ENCODE measurements at regions not wholly inside any gene's neighbourhood (a gene's known extent, or its start where the extent isn't known, plus 50 kb on each side); places are given as distances from the start of the nearest gene placed in this dataset.
A peak's percentile ranks its signal among the peaks of the same experiment; 100 is the strongest.
"Not testable (repeated sequence)": the region's sequence is repeated elsewhere in the genome, so short reads cannot be mapped to it uniquely, and the experiment has no call there.

DNA sequence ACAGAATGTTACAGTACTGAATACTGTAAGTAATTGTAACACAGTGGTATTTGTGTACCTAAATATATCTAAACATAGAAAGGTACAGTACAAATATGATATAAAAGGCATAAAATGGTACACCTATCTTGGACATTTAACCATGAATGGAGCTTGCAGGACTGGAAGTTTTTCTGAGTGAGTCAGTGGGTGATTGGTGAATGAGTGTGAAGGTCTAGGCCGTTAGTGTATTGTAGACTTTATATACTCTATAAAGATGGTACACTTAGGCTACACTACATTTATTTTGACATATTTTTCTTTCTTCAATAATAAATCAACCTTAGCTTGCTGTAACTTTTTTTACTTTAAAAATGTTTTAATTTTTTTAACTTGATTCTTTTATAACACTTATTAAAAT, 422.5 kb upstream of the FSTL5 start:
- DNase-seq, result no peak

DNA sequence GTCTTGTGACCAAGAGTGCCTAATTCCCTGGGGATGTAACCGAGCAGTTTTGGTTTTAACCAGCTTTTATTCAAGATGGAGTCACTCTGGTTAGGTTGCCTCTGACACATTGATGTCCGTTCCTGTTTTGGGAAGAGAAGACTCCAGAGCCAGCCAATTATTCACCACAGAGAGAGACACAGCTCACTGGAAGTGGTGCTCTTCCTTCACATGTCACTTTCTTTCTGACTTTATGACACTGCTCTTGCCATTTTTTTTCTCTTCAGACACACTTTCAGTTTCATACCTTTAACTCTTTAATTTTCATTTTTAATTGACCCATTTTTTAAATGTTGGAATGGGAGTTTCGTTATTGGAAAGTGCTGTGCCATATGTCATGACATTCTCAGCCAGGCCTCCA, 418.4 kb upstream of the FSTL5 start:
- DNase-seq, result no peak

DNA sequence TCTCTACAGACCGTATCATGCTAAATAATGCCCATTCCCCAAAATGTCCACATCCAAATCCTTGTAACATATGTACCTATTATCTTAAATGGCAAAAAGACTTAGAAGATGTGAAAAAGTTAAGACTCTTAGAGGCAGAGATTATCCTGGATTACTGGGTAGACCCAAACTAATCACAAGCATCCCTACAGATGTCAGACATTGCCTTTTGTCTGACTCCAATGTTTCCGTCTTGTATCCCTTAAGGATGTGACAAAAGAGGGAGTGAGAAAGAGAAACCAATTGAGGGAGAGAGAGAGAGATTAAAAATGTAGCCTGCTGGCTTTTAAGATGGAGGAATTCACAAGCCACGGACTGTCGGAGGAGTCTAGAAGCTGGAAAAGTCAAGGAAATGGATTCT, 401.9 kb upstream of the FSTL5 start:
- DNase-seq, result no peak

- no peak for DNase-seq
Measured at GRCh38 chr4:162560073-162560472, 396.3 kb upstream of the FSTL5 start.

DNA sequence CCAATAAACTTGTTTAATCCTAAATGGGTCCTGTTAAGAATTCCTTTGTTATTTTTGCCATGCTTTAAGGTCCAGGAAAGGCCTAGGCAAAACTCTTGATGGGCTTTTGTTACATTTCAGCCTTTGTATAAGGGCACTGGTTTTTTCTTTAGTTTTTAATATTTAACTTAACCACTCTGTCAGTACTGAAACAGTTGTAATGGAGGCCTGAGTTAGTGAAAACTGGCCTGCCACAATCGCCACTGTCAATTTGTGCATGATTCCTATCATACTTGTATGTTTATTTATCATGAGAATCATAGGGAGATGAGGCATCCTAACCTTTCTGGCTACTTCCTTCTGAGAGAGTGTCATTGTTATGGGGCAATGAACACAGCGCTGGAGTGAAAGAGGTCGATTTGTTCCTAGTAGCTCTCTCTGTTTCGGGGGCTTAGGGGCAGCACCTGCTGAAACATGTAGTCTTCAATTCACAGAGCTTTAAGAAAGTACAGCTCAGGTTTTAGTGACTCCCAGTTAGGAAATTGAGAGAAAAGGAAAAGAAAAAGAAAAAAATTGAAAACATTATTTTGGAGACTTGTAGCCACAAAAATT, 393.8 kb upstream of the FSTL5 start:
- DNase-seq, result no peak

DNA sequence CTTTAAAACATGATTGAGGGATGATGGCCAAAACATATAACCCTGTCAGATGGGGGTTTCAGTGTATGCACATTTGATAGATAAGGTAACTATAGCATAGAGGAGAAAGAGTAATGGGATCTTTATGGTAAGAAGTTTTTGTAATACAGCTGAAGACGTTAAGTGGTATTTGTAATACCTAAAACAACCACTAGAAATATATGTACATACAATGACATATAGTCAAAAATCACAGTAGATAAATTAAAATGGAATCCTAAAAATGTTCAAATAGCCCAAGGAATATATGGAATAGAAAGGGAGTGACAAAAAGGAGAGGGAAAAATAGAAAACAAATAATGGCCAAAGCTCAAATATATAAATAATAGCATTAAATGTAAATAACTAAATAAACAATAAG, 371.3 kb upstream of the FSTL5 start:
- DNase-seq, result no peak

- DNase-seq, result no peak
Measured at GRCh38 chr4:162523171-162523570, 359.4 kb upstream of the FSTL5 start.

- DNase-seq, result no peak
Measured at GRCh38 chr4:162522724-162523123, 358.9 kb upstream of the FSTL5 start.

DNA sequence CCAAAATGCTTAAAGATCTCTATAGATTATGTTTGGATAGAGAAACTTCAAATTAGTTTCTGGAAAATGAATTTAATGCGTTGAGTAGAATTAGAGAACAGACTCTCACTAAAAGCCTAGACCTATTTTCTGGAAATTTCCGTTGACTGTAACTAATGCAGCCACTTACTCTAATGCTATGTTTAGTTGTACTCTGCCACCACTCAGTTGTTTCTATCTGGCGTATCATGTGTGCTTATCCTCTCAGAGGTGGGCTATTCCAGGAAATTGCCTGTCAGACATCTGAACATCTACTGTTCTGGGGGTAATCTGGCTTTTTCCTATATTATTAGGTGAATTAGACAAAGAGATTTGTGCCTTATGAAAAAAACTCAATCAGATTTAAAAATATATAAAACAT, 347.1 kb upstream of the FSTL5 start:
- no peak for DNase-seq

DNA sequence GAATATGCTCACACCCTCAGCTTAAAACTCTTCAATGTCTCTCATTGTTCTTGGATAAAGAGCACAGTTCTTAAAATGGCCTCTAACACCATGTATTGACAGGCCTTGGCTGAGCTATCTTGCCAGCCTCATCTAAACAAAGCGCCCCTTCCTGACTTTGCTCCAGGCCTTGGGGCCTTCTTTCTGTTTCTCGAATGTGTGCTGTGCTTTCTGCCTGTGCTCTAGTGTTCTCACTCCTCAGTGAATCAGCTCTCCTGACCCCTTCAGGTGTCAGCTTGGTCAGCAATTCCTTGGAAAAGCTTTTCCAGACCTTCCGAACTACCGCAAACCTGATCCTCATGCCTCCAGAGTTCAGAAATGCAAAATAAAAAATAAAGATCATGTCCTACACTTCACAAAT, 346.3 kb upstream of the FSTL5 start:
- DNase-seq, result no peak

GRCh38 chr4:162509333-162509732, 345.5 kb upstream of the FSTL5 start:
- no peak for DNase-seq

GRCh38 chr4:162506253-162506652, 342.5 kb upstream of the FSTL5 start:
- no peak for DNase-seq

DNA sequence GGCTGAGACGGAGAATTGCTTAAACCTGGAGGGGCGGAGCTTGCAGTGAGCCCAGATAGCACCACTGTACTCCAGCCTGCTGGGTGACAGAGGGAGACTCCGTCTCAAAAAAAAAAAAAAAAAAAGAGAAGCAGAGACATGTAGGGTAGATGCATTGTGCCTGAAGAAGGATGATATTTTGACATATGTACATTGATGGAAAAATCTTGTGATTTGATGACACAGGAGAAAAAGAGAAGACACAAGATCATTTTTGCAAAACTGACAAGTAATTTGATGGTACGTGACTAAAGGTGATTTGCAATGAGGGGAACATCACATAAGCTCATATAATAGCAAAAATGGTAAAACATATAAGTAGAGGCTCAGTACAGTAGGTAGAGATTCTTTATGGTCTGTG, 340.1 kb upstream of the FSTL5 start:
- DNase-seq, result no peak

DNA sequence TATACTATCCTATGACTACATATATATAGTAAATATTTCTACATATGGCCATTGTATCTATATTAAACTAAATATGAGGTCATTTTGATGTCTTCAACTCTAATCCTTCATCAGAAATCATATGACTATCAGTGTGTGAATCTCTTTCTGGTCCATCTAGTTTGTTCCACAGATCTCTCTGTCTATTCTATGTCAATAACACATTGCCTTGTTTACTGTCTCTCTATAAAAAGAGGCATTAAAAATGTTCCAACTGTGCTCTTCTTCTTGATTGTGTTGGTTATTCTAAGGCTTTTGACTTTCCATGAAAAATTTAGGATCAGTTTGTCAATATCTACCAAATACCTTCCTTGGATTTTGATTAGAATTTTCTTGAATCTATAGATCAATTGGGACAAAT, 338.3 kb upstream of the FSTL5 start:
- no peak for DNase-seq

DNA sequence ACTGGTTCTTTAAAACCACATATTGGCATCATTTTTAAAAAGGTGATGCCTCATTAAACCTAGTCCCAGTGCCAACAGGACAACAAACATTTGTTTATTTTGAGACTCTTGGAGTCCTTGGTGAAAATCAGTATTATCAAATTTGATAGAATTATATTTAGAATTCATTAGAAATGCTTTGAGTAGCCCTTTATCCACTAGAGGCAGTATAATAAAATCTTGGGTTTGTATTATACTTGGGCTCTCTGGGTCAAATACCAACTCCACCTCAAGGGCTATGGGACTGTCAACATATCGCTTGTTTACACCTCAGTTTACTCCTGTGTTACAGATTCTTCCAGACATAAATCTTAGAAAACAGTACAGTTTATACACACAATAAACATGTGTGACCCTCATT, 335.7 kb upstream of the FSTL5 start:
- no peak for DNase-seq

DNA sequence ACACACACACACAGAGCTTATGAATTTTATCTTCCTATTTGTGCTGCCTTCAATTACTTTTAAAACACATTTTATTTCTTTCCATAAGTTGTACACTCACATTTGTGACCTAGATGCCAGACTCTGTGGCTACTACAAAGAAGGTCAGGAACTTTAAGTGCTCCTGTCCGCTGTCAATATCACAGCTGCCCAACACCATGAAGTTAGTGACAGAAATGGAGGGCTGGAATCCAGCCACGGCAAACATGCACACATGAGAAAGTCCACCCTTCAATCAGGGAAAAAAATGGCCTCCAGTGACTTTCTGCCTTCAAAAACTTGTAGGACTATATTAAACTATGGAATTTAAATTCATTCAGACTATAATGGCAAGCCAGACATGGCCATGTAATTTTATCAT, 334.4 kb upstream of the FSTL5 start:
- no peak for DNase-seq

GRCh38 chr4:162497564-162498167, 333.9 kb upstream of the FSTL5 start:
- DNase-seq, result peak in 1 of 2 experiments; percentile 0

DNA sequence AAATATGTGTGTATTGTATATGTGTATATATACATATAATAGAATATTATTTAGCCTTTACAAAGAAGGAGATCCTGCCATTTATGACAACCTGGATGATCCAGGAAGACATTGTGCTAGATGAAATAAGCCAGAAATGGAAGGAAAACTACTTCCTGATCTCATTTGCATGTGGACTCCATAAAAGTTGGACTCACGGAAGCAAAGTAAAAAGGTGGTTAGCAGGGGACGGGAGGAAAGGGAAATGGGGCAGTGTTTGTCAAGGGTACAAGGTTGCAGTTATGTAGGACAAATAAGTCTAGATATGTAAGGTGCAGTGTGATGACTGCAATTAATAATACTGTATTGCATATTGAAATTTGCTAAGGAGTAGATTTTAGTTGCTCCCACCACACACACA, 331.1 kb upstream of the FSTL5 start:
- no peak for DNase-seq

GRCh38 chr4:162485486-162485885, 321.7 kb upstream of the FSTL5 start:
- DNase-seq, result no peak

GRCh38 chr4:162475246-162475645, 311.4 kb upstream of the FSTL5 start:
- DNase-seq, result no peak

DNA sequence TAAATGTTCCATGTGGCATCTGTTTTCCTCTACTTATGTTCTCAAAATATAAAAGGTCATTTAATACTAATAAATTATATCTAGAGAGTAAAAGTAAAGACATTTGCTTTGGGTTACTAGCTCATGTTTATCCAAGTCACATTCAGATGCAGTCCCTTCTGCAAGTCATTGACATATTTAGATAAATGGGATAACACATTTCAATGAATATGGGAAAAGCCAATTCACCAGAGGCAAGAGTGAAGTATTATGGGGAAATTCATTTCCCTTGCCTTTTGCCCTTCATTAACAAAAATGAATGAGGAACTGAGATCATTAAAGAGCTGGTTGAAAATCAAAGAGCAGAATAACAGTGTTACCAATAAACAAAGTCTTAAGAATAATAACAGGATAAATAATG, 306.2 kb upstream of the FSTL5 start:
- DNase-seq, result no peak

DNA sequence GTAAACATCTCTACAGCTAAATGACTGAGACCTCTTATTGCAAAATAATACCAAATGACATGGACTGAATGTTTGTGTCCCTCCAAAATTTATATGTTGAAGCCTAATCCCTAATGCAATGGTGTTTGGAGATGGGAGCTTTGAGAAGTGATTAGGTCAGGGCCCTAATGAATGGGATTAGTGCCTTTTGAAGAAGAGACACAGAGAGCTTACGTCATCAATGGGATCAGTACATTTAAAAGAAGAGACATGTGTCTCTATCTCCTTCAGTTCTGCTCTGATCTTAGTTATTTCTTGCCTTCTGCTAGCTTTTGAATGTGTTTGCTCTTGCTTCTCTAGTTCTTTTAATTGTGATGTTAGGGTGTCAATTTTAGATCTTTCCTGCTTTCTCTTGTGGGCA, 301.6 kb upstream of the FSTL5 start:
- DNase-seq, result not testable (repeated sequence)

DNA sequence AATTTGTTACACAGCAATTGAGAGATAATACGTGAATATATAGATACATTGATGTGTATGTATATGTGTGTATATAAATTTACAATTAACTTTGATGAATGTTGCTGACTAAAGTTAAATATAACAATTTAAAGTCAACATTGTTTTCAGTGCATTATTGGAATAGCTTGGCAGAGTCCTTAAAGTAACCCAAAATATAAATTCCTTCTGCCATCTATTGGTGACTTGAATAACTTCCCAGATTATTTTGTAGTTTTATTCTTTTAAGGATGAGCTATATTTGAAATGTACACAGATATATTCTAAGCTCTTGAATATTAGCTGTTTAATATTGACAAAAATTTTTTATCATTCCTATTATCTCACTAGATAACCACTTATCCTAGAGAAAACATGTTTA, 298.2 kb upstream of the FSTL5 start:
- no peak for DNase-seq

GRCh38 chr4:162458051-162458450, 294.3 kb upstream of the FSTL5 start:
- DNase-seq, result no peak

- DNase-seq, result no peak
Measured at GRCh38 chr4:162457071-162457865, 293.5 kb upstream of the FSTL5 start.

All from SHP77 (cell line).